ENCODE measurements at regions not wholly inside any gene's neighbourhood (a gene's known extent, or its start where the extent isn't known, plus 50 kb on each side); places are given as distances from the start of the nearest gene placed in this dataset.

- TF ChIP-seq CTCF (conservative IDR thresholded peaks at IDR 0.05; ENCODE audit: low read depth, low read length), result no peak
- TF ChIP-seq EZH2 (IDR thresholded peaks at IDR 0.05; ENCODE audit: borderline replicate concordance, low read depth, low read length, poor library complexity, severe bottlenecking), result no peak
These were observed 167.7 kb downstream of the MZT1 start for GRCh38 chr13:72559716-72560115.
